ENCODE measurements at regions not wholly inside any gene's neighbourhood (a gene's known extent, or its start where the extent isn't known, plus 50 kb on each side); places are given as distances from the start of the nearest gene placed in this dataset.

GRCh38 chr11:98701541-98701940 lies 319.2 kb upstream of the CNTN5 start:
- FAIRE-seq = no peak
- TF ChIP-seq EZH2 (IDR thresholded peaks at IDR 0.05; ENCODE audit: low read length) = no peak
- TF ChIP-seq, protein P1, sequence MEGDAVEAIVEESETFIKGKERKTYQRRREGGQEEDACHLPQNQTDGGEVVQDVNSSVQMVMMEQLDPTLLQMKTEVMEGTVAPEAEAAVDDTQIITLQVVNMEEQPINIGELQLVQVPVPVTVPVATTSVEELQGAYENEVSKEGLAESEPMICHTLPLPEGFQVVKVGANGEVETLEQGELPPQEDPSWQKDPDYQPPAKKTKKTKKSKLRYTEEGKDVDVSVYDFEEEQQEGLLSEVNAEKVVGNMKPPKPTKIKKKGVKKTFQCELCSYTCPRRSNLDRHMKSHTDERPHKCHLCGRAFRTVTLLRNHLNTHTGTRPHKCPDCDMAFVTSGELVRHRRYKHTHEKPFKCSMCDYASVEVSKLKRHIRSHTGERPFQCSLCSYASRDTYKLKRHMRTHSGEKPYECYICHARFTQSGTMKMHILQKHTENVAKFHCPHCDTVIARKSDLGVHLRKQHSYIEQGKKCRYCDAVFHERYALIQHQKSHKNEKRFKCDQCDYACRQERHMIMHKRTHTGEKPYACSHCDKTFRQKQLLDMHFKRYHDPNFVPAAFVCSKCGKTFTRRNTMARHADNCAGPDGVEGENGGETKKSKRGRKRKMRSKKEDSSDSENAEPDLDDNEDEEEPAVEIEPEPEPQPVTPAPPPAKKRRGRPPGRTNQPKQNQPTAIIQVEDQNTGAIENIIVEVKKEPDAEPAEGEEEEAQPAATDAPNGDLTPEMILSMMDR (optimal IDR thresholded peaks at IDR 0.05 in 1 of 3, IDR thresholded peaks at IDR 0.05 in 1 of 3, conservative IDR thresholded peaks at IDR 0.05 in 1 of 3; ENCODE audit: extremely low read depth in 1 of 3, insufficient read depth in 2 of 3, low read length in 3 of 3) = no peak
- H3K27ac ChIP-seq (ENCODE audit: control insufficient read depth, insufficient read depth, low read length) = no peak overlapping the region
- dilution Hi-C loops (cut with MboI; ENCODE audit: extremely low pct_ligation_motif_present, low sequenced_read_pairs) = no loop called here
- no peak overlapping the region for H3K9ac ChIP-seq (ENCODE audit: control insufficient read depth, extremely low read depth, insufficient read depth, low read length)
- no peaks in the 10 kb centered on the region for H3K9me3 ChIP-seq (ENCODE audit: control insufficient read depth, low read depth, low read length)
- H3K27me3 ChIP-seq (ENCODE audit: control insufficient read depth, extremely low read depth, insufficient read depth, low read length) = no peaks in the 10 kb centered on the region
- H3K79me2 ChIP-seq (ENCODE audit: control insufficient read depth, insufficient read depth, low read length) = no peaks in the 10 kb centered on the region
- no peak overlapping the region for H3K4me3 ChIP-seq (ENCODE audit: control insufficient read depth in 2 of 3, extremely low read depth in 1 of 3, insufficient read depth in 2 of 3, low read depth in 1 of 3, low read length in 3 of 3)
- H3K9me1 ChIP-seq (ENCODE audit: control insufficient read depth, extremely low read depth, insufficient read depth, low read length) = no peaks in the 10 kb centered on the region
- H3K4me1 ChIP-seq (ENCODE audit: control insufficient read depth, extremely low read depth, insufficient read depth, low read length) = no peaks in the 10 kb centered on the region
- H2AFZ ChIP-seq (ENCODE audit: control insufficient read depth, low read length) = no peak overlapping the region
- H3K36me3 ChIP-seq (ENCODE audit: control insufficient read depth in 2 of 2, extremely low read depth in 1 of 2, insufficient read depth in 2 of 2, low read length in 2 of 2) = no peaks in the 10 kb centered on the region
- no peaks in the 10 kb centered on the region for H4K20me1 ChIP-seq (ENCODE audit: control insufficient read depth, extremely low read depth, insufficient read depth, low read length)
- no peak overlapping the region for H3K4me2 ChIP-seq (ENCODE audit: control insufficient read depth, extremely low read depth, insufficient read depth, low read depth, low read length)
- DNase-seq (ENCODE audit: low read depth, low spot score) = no peak

- Histone ChIP-seq H3K4me2 (ENCODE audit: control insufficient read depth, extremely low read depth, insufficient read depth, low read depth, low read length) (no peak overlapping the region), H3K4me1 (ENCODE audit: control insufficient read depth, extremely low read depth, insufficient read depth, low read length) (no peaks in the 10 kb centered on the region), H3K4me3 (ENCODE audit: control insufficient read depth in 2 of 3, extremely low read depth in 1 of 3, insufficient read depth in 2 of 3, low read depth in 1 of 3, low read length in 3 of 3) (no peak overlapping the region), H3K27me3 (ENCODE audit: control insufficient read depth, extremely low read depth, insufficient read depth, low read length) (no peaks in the 10 kb centered on the region), H3K9me3 (ENCODE audit: control insufficient read depth, low read depth, low read length) (no peaks in the 10 kb centered on the region), H3K9ac (ENCODE audit: control insufficient read depth, extremely low read depth, insufficient read depth, low read length) (no peak overlapping the region), H3K36me3 (ENCODE audit: control insufficient read depth in 2 of 2, extremely low read depth in 1 of 2, insufficient read depth in 2 of 2, low read length in 2 of 2) (no peaks in the 10 kb centered on the region), H2AFZ (ENCODE audit: control insufficient read depth, low read length) (no peak overlapping the region), H3K79me2 (ENCODE audit: control insufficient read depth, insufficient read depth, low read length) (no peaks in the 10 kb centered on the region), H4K20me1 (ENCODE audit: control insufficient read depth, extremely low read depth, insufficient read depth, low read length) (no peaks in the 10 kb centered on the region), H3K9me1 (ENCODE audit: control insufficient read depth, extremely low read depth, insufficient read depth, low read length) (no peaks in the 10 kb centered on the region), H3K27ac (ENCODE audit: control insufficient read depth, insufficient read depth, low read length) (no peak overlapping the region)
- DNase-seq (ENCODE audit: low read depth, low spot score) = no peak
- dilution Hi-C loops (cut with MboI; ENCODE audit: extremely low pct_ligation_motif_present, low sequenced_read_pairs) = no loop called here
- no peak for TF ChIP-seq EZH2 (IDR thresholded peaks at IDR 0.05; ENCODE audit: low read length)
- TF ChIP-seq, protein P1 (optimal IDR thresholded peaks at IDR 0.05 in 1 of 3, IDR thresholded peaks at IDR 0.05 in 1 of 3, conservative IDR thresholded peaks at IDR 0.05 in 1 of 3; ENCODE audit: extremely low read depth in 1 of 3, insufficient read depth in 2 of 3, low read length in 3 of 3) = no peak
- no peak for FAIRE-seq
Measured at GRCh38 chr11:98703779-98704556, 316.8 kb upstream of the CNTN5 start.
